NCI-H1105 (cell line): ENCODE measurements at regions not wholly inside any gene's neighbourhood (a gene's known extent, or its start where the extent isn't known, plus 50 kb on each side); places are given as distances from the start of the nearest gene placed in this dataset.
"Not testable (repeated sequence)": the region's sequence is repeated elsewhere in the genome, so short reads cannot be mapped to it uniquely, and the experiment has no call there.

ENCODE experiments used
- DNase-seq: peaks from one replicate; lab custom pipeline; 2025; lab: John Stamatoyannopoulos, UW

DNA sequence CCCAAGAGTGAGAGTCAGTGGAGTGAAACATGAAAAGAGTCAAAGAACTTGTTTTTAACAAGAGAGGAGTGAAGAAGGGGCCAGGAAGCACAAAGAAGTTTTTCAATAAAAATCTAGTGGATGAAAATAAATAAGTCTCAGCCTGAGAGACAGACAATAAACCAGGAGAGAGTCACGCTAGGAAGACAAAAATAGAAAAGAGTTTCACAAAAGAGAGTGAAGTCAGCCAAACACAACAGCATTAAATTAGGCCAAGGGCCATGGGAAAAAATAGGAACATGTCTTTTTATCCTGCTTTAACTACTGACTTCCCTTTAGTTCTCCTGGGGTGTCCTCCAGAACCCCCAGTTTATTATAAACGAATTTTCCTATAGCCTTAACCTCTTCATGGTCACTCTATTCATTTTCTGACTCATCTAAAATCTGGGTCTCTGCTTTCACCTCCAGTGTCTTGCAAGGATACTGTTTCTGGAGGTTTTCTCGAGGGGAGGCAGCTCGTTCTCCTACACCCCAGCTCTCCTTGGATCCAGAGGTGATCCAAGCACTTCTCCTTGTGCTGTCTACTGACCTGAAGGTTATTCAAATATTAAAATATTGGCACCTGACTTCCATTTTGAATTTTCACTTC is 571.5 kb upstream of the PPP2R3A start:
- DNase-seq = no peak

GRCh38 chr3:135412475-135412874 is 553.1 kb upstream of the PPP2R3A start:
- DNase-seq = no peak

DNA sequence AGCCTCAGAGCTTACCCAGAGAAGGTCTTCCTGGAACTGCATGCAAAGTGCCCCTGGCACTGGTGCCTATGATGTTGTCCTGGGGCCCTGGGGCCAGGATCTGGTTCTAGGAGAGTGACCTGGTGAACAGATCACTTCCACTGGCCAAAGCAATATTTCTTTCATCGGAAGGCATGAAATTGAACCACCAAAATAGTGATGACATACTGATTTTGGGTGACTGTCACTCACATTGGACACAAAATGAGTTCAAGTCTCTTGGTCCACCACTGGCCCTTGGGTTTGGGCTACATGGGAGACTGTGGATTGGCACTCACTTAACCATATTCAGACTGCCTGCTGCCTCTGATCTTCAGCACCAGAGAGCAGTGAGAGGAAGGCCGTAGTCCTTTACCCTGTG is 549.3 kb upstream of the PPP2R3A start:
- DNase-seq = no peak

- DNase-seq = no peak
Measured at GRCh38 chr3:135419155-135419554, 546.4 kb upstream of the PPP2R3A start.

GRCh38 chr3:135426508-135426907 is 539.0 kb upstream of the PPP2R3A start:
- no peak for DNase-seq

DNA sequence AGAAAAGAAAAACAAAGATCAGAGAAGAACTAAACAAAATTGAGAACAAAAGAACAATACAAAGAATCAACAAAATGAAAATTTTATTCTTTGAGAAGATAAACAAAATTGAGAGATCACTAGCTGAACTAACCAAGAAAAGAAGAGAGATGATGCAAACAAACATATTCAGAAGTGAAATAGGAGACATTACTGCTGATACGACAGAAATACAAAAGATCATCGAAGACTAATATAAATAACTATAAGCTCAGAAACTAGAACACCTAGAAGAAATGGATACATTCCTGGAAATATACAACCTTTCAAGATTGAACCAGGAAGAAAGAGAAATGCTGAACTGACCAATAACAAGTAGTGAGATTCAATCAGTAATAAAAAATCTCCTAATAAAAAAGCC is 533.1 kb upstream of the PPP2R3A start:
- DNase-seq = no peak

- not testable (repeated sequence) for DNase-seq
Measured at GRCh38 chr3:135438889-135439597, 526.5 kb upstream of the PPP2R3A start.

DNA sequence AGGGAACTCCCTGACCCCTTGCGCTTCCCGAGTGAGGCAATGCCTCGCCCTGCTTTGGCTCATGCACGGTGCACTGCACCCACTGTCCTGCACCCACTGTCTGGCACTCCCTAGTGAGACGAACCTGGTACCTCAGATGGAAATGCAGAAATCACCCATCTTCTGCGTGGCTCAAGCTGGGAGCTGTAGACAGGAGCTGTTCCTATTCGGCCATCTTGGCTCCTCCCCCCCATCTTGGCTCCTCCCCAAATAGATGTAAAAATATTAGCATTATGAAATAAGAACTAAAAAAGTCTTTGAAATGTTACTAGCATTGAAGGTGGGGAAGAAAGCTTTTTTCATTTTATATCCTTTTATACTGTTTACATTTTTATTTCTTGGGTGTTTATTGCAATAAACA is 525.9 kb upstream of the PPP2R3A start:
- not testable (repeated sequence) for DNase-seq

- DNase-seq = no peak
Measured at GRCh38 chr3:135440233-135440632, 525.3 kb upstream of the PPP2R3A start.

- no peak for DNase-seq
Measured at GRCh38 chr3:135440746-135441145, 524.8 kb upstream of the PPP2R3A start.

GRCh38 chr3:135444058-135444457 is 521.5 kb upstream of the PPP2R3A start:
- DNase-seq = no peak

DNA sequence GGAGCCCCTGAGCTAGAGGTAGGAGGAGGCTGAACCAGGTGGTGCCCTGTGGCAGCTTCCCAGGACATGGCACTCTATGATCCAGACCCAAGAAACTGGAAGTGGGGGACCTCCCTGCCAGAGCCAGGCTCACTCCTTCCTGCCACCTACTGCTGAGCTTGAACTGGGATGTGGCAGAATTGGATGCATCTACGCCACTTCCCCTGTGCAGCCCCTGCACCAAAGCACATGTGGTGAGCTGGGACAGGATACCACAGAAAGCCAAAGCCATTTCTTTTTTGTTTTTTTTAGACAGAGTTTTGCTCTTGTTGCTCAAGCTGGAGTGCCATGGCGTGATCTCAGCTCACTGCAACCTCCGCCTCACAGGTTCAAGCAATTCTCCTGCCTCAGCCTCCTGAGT is 518.0 kb upstream of the PPP2R3A start:
- no peak for DNase-seq

- DNase-seq = no peak
Measured at GRCh38 chr3:135448520-135448919, 517.0 kb upstream of the PPP2R3A start.

GRCh38 chr3:135449046-135449445 is 516.5 kb upstream of the PPP2R3A start:
- DNase-seq = no peak

GRCh38 chr3:135451037-135451785 is 514.3 kb upstream of the PPP2R3A start:
- no peak for DNase-seq

DNA sequence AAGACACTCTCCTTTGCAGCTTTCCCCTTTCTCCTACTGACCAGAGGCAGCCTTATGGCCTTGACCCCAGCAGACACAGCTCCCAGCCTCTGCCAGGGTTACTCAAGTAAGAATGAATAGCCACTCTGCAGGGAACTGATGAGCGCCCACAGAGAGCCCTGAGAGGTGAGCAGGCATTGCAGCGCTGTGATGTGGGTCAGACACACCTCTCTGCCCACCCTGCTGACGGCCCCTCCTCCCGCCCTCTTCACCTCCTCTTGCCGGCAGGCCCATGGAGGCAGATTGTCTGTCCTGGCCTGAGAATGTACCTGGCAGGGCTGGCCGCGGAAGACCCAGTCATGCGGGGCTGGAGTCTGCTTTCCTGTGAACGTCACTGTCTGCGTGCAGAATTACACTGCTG is 512.6 kb upstream of the PPP2R3A start:
- DNase-seq = no peak

- no peak for DNase-seq
Measured at GRCh38 chr3:135453326-135453725, 512.2 kb upstream of the PPP2R3A start.

- no peak for DNase-seq
Measured at GRCh38 chr3:135454890-135455289, 510.6 kb upstream of the PPP2R3A start.

DNA sequence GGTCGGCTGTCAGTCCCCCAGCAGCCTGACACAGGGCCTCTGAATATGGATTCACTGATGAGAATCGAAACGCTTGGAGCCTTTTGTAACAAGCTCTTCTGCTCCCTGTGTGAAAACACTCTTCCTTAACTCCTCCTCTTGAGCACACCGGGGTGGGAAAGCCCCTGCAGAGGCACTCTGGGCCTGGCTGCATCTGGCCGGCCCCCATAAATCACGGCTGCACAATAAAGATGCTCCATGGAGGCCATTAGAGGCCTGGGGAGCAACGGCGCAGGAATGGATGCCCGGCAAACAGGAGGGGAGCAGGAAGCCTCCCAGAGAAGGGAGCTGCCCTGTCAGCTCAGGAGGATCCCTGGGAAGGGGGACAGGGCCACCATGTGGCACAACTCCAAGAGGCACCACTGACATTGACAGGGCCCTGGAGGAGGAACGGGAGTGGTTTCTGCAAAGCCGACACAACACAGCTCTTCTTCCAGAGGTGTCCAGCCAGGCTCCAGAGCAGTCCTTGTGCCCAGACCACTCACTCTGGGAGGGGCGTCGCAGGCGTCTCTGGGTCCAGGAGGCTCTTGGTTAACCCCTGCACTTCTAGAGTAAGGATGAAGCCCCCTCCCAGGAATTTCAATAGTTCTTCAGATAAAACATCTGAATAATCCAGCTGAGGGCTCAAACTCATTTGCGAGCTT is 509.3 kb upstream of the PPP2R3A start:
- no peak for DNase-seq

- DNase-seq = no peak
Measured at GRCh38 chr3:135458541-135459322, 506.8 kb upstream of the PPP2R3A start.

DNA sequence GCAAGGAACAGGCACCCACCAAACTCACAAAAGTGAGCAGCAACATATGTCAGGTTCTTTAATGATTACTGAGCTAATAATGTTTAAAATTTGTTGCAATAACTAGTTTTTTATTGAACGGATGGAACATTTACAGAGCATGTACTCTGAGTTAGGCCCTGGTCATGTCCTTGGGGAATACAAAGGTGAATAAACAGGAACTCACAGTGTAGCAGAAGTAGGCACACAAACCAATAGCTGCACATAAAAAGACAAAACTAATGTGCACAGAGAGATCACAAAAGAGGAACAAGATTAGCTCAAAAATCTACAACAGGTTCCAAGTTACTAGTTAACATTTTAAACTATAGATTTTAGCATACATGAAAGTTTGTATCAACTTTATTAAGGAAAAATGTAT is 505.3 kb upstream of the PPP2R3A start:
- DNase-seq = no peak

- no peak for DNase-seq
Measured at GRCh38 chr3:135471911-135472310, 493.6 kb upstream of the PPP2R3A start.
